ENCODE measurements at regions not wholly inside any gene's neighbourhood (a gene's known extent, or its start where the extent isn't known, plus 50 kb on each side); places are given as distances from the start of the nearest gene placed in this dataset.

DNA sequence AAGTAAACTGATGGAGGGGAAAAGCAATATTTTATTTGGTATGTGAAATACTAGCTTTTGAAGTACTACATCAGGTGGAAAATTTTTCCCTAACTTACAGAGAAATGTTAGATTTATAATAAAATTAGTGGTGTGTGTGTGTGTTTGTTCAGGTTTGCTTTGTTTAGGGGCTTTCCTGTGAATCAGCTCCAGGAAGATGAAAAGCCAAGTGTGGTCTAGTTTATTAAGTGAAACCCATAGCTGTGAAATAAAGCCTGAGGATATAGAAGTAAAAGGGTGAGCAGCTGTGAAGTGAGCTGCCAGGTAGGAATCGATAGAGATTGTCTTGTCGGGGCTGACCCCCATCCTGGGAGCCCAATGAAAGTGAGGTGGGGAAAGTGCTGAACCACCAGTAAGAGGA is 347.6 kb upstream of the IMPG1 start:
- DNase-seq (ENCODE audit: low read depth) = no peak

DNA sequence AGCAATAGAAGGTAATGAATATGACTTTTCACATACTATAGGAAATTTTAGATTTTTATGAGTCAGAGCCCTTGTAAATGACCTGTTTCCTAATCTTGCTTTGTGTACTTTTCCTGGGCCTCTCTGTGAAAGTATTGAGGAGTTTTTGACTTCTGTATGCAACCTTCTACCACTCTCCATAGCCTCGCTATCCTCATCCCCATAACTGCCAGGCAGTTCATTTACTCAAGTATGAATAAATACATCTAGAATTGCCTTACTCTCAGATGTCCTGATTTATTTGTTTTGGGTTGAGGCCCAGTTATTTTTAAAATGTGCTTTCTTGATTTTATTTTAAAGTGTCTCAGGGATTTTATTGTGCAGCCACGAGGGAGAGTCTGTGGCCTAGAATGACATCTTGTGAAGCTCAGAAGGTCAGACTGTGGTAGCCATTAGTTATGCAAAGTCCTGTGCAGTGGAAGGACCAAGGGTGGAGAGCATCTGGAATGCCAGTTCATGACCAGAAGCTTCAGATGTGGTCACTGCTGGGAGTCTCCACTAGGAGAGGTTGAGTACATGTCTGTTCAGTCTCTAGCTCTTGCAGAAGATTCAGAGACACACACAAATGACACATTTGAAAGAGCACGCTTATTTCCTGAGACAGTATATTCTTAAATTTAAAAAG is 346.2 kb upstream of the IMPG1 start:
- no peak for DNase-seq (ENCODE audit: low read depth)

DNA sequence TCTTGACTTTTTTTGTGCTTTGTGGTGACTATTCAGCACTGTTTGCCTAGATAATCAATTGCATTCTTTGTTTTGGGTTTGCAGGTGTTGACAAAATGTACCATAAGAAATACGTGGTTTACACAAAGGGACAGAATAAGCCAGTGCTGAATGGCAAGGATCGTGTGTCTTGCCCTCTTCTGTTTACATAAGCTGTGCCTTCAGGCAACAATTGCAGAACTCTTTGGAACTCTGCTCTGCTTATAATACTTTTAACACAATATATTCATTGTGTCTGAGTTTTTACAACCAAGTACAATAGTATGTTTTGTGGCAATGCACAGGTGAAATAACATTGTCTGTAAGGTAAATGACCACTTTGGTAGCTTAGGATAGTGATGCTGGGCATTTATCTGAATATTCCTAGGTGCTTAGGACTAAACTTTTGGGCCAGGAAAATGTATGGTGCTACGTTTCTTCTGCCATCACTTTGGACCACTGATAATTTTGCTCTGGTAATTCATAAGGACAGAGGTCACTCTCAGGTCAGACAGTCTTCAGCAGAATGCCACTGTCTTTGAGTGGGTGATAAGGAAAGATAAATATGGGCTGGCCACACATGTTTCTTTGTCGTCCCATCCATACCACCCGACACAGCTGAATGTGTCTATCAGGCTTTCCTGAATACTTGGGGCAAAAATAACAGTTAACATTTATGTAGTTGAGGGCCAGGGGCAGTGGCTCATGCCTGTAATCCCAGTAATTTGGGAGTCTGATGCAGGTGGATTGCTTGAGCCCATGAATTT is 344.6 kb upstream of the IMPG1 start:
- DNase-seq (ENCODE audit: low read depth) = peak; percentile 4

DNA sequence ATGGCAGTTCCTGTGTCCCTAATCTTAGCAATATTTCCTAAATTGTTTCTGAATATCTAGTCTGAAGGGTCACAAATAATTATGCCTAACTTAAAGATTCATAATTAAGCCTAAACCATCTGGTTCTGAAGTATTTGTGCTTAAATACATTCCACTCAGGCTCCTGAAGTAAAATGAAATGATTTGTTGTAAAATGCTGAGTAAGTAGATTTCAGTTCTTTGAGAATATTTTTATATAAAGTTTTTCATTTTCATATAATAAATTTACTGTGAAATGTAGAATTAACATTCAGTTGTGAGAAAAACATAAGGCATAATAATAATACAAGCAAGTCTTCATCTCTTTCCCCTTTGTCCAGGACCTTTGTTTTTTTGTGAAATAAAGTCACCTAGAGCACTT is 330.6 kb upstream of the IMPG1 start:
- DNase-seq (ENCODE audit: low read depth) = no peak

DNA sequence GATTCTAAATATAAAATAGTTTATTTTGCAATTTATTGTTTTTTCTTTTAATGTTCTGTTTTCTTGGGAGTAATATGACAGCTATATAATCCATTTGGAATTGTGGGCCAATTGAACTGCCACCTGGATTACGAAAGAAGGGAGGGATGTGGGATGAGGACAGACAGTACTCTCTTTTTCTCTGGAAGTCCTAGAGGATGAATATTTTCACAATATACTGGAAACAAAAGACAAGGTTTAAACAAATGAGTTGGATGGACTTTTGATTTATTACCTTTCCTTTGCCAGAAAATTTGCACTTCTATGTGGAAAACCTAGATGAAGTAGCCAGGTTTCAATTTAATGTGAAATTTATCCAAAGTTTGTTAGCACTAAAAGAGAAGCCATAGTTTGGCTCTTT is 325.5 kb upstream of the IMPG1 start:
- no peak for DNase-seq (ENCODE audit: low read depth)

DNA sequence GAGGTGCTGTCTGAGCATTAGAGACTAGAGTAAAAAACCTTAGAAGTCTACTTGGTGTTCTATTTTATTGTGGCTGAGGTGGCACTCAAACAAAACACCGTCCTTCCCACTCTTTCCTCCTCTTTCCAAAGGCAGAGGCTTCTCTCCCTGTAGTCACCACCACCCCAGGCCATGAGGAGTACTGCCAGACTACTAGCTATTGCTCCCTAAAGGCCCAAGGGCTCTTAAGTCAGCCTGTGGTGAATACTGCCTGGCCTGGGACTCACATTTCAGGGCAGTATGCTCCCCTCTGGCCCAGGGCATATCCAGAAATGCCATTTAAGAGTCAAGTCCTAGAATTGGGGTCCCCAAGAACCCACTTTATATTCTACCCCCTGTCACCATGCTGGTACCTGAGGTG is 309.7 kb upstream of the IMPG1 start:
- no peak for DNase-seq (ENCODE audit: low read depth)

DNA sequence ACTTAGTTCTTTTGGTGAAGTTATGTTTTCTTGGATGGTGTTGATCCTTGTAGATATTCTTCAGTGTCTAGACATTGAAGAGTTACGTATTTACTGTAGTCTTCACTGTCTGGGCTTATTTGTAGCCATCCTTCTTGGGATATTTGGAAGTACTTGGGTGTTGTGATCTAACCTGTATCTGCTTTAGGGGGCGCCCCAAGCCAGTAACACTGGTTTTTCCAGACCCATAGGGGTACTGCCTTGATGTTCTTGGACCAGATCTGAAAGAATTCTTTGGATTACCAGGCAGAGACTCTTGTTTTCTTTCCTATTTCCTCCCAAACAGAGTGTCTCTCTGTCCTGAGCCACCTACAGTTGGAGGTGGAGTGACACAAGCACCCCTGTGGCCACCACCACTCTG is 309.1 kb upstream of the IMPG1 start:
- DNase-seq (ENCODE audit: low read depth) = no peak

DNA sequence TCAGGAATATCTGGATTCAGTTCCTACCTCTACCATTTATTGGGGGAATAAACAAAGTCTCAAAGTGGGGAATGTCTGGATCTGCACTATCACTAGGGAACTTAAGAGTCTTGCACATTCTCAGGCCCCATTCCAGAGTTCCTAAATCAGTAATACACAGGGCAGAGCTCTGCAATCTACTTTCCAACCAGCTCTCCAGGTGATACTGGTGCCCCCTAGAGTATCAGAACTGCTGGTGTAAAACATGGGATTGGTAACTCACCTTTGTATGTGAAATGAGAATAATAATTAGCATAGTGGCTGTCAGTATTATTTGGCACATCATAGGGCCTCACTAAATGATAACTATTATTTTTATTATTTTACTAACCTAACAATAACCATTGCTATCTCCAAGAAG is 278.8 kb upstream of the IMPG1 start:
- DNase-seq (ENCODE audit: low read depth) = peak; percentile 7

DNA sequence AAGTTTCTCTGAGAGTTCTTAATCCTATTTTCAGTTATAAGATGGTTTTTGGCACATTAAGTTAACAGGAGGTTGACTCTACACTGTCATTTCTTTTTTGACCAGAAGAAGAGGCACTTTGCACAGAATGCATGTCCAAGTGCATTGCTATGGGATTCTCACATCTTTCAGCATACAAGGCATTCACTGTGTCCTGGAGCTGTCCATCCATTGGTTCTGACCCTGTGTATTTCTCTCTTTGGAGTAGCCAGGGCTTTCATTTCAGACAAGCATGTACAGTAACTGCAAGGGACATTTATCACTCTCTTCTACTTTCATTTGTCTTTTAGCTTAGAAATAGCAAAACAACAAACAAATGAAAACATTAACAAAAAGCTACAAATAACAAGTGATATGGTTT is 275.1 kb upstream of the IMPG1 start:
- no peak for DNase-seq (ENCODE audit: low read depth)

DNA sequence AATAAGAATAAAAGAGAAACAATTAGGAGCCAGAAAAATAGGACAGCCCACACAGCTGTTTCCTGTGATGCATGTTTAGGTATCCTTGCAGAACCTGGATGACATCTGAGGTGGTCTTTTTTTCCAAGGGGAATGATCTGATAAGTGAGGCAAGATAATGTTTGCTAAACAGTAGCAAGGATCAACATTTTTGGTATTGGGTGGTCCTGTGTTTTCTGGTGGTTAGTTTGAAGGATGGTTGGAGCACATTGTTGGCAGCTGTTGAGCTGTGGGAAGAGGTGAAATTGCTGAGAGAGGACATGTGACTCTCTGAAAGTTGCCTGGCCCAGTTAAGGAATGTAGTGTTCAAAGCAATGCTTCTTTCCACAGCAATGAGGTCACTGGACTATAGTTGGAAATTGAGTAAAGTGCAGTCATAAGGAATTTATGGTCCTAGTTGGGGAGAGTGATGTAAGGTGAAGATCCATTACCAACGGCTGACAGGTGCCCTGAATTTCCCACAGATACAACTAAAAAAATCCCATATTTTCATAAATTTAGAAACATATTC is 270.2 kb upstream of the IMPG1 start:
- no peak for DNase-seq (ENCODE audit: low read depth)

DNA sequence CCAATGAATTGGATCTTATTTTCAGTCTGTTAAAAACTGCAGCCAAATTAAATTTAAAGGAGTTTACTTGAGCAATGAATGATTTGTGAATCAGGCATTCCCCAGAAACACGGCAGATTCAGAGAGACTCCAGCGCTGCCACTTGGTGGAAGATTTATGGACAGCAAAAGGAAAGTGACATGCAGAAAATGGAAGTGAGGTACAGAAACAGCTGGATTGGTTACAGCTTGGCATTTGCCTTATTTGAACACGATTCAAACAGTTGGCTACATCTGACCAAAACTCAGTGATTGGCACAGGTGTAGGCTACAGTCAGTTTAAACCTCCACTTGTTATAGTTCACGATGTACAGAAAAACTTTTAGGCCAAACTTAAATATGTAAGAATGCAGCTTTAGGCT is 257.6 kb upstream of the IMPG1 start:
- DNase-seq (ENCODE audit: low read depth) = no peak

DNA sequence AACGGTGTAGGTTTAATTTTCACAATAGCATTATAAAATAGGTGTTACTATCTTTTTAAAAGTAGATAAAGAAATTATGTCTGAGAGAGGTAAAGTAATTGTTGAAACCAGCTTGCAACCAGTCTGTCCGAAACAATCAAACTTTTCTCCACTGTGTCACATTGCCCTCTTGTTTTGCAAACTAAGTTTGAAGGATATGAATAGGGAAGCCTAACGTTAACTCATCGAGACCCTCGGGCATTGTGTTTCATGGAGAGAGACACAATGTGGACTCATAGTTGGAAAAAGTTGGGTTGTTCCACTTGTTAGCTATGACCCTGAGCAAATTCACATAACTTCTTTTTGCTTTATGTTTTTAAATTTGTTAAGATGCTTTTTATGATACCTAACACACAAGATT is 254.4 kb upstream of the IMPG1 start:
- DNase-seq (ENCODE audit: low read depth) = no peak
